22Rv1 (cell line): ENCODE measurements at regions not wholly inside any gene's neighbourhood (a gene's known extent, or its start where the extent isn't known, plus 50 kb on each side); places are given as distances from the start of the nearest gene placed in this dataset.

Source experiments
- CTCF ChIP-seq: fragments of 450-650 bp; IDR thresholded peaks from 2 replicates; pipeline ENCODE4 v1.5.1; 2017; ENCODE audit warnings: mild to moderate bottlenecking
- ZFX ChIP-seq: fragments of 450-650 bp; IDR thresholded peaks from 2 replicates; pipeline ENCODE4 v1.6.1; 2017; ENCODE audit warnings: antibody characterized with exemption, borderline replicate concordance

GRCh38 chr2:52704251-52704650, 1063.4 kb upstream of the CHAC2 start:
- TF ChIP-seq CTCF (no peak), ZFX (no peak)
